ENCODE measurements at regions not wholly inside any gene's neighbourhood (a gene's known extent, or its start where the extent isn't known, plus 50 kb on each side); places are given as distances from the start of the nearest gene placed in this dataset.

- ATAC-seq (no peak), FAIRE-seq (no peak), DNase-seq (ENCODE audit: extremely low read depth in 1 of 4, low spot score in 3 of 4) (no peak)
- H3K4me2 ChIP-seq (ENCODE audit: insufficient read depth, low read length), result no peak overlapping the region
- H3K27ac ChIP-seq (ENCODE audit: extremely low read depth, low read depth, low read length), result no peak overlapping the region
- no peak overlapping the region for H2AFZ ChIP-seq (ENCODE audit: low read depth, low read length)
- no CpG with 5 or more reads among the region's 1 CpG for WGBS (ENCODE audit: insufficient coverage, low coverage, missing lambda C conversion rate)
- H3K4me1 ChIP-seq (replicated peaks in 1 of 2; ENCODE audit: control insufficient read depth in 2 of 2, insufficient read depth in 2 of 2, low read length in 2 of 2), result no peaks in the 10 kb centered on the region
- intact Hi-C loops (cut with micrococcal nuclease) (no loop called here), in situ Hi-C loops (cut with MboI) (no loop called here)
- H3K4me3 ChIP-seq, result no peak overlapping the region
- no peak overlapping the region for H3K9ac ChIP-seq (ENCODE audit: insufficient read depth in 1 of 2, low read depth in 2 of 2, low read length in 2 of 2)
- ChIA-PET POLR2A (no interaction called here), CTCF (ENCODE audit: low intra/inter-chr PET ratio) (no interaction called here)
- H3K9me1 ChIP-seq (ENCODE audit: control insufficient read depth, insufficient read depth, low read length), result no peaks in the 10 kb centered on the region
- H4K20me1 ChIP-seq (replicated peaks; ENCODE audit: control insufficient read depth, insufficient read depth, low read length), result no peaks in the 10 kb centered on the region
- TF ChIP-seq CBX5 (IDR thresholded peaks at IDR 0.05; ENCODE audit: borderline replicate concordance, low read depth) (no peak), MNT (conservative IDR thresholded peaks at IDR 0.05) (no peak), BRD9 (IDR thresholded peaks at IDR 0.05; ENCODE audit: low read depth, partially characterized antibody) (no peak), HMG20A (CRISPR knock-in tag; conservative IDR thresholded peaks at IDR 0.05) (no peak), TAF1 (IDR thresholded peaks at IDR 0.05; ENCODE audit: control insufficient read depth, extremely low read depth, insufficient read depth, low read length, severe bottlenecking) (no peak), ZBED1 (IDR thresholded peaks at IDR 0.05) (no peak), ETV1 (tag; conservative IDR thresholded peaks at IDR 0.05; ENCODE audit: low read depth) (no peak), GTF2F1 (IDR thresholded peaks at IDR 0.05; ENCODE audit: low read depth, low read length) (no peak), UBTF (IDR thresholded peaks at IDR 0.05; ENCODE audit: borderline replicate concordance in 1 of 2, low read depth in 2 of 2, low read length in 2 of 2) (no peak), CBX8 (IDR thresholded peaks at IDR 0.05; ENCODE audit: borderline replicate concordance, extremely low read depth, low read depth, low read length, poor library complexity, severe bottlenecking) (no peak), RB1 (IDR thresholded peaks at IDR 0.05; ENCODE audit: low read depth) (no peak), RBM14 (IDR thresholded peaks at IDR 0.05; ENCODE audit: borderline replicate concordance, insufficient read depth, low read depth, low read length) (no peak), SMARCC2 (IDR thresholded peaks at IDR 0.05; ENCODE audit: low read depth) (no peak), DACH1 (IDR thresholded peaks at IDR 0.05; ENCODE audit: partially characterized antibody) (no peak), SAP30 (IDR thresholded peaks at IDR 0.05; ENCODE audit: borderline replicate concordance, insufficient read depth, low read depth, low read length, poor library complexity, severe bottlenecking) (no peak), NFYB (IDR thresholded peaks at IDR 0.05; ENCODE audit: extremely low read depth, insufficient read length) (no peak)
- H3K36me3 ChIP-seq (ENCODE audit: control insufficient read depth, insufficient read depth, low read length), result no peaks in the 10 kb centered on the region
- no peaks in the 10 kb centered on the region for H3K79me2 ChIP-seq (ENCODE audit: control insufficient read depth, insufficient read depth, low read length)
- H3K27me3 ChIP-seq (ENCODE audit: control insufficient read depth in 2 of 2, insufficient read depth in 2 of 2, low read length in 2 of 2), result no peaks in the 10 kb centered on the region
- BruUV-seq (replicated peaks), result no TSS peak
- no peaks in the 10 kb centered on the region for H3K9me3 ChIP-seq (replicated peaks; ENCODE audit: control insufficient read depth, insufficient read depth, low read depth, low read length)
Measured at GRCh38 chr9:28909526-28909925, 1336.2 kb upstream of the C9orf72 start.

Data from K562 (cell line).